ENCODE measurements at regions not wholly inside any gene's neighbourhood (a gene's known extent, or its start where the extent isn't known, plus 50 kb on each side); places are given as distances from the start of the nearest gene placed in this dataset.

GRCh38 chr2:144643537-144644336 lies 123.8 kb upstream of the ZEB2 start:
- TF ChIP-seq CTCF (IDR thresholded peaks at IDR 0.05; ENCODE audit: insufficient read depth, low read depth, low read length) (no peak), EZH2 (IDR thresholded peaks at IDR 0.05; ENCODE audit: insufficient read depth, low read length) (no peak)

Measured in astrocyte (in vitro differentiated cells and primary cell).